OCI-LY7 (cell line): ENCODE measurements at regions not wholly inside any gene's neighbourhood (a gene's known extent, or its start where the extent isn't known, plus 50 kb on each side); places are given as distances from the start of the nearest gene placed in this dataset.

Source experiments
- CTCF ChIP-seq: fragments of 200-600 bp; sonication (generic); conservative IDR thresholded peaks from 2 replicates; pipeline ENCODE4 v1.5.1; 2014; ENCODE audit warnings: mild to moderate bottlenecking, antibody characterized with exemption, low read length, moderate library complexity, mixed read lengths
- EZH2phosphoT487 ChIP-seq: fragments of 200-600 bp; sonication (generic); IDR thresholded peaks from 2 replicates; pipeline ENCODE4 v1.6.1; 2018; ENCODE audit warnings: low read depth, borderline replicate concordance, mild to moderate bottlenecking, mixed run types, antibody characterized with exemption, low read length, moderate library complexity, mixed read lengths

GRCh38 chr20:40591119-40591518, 97.9 kb downstream of the MAFB start:
- TF ChIP-seq CTCF = no peak
- no peak for TF ChIP-seq EZH2phosphoT487
